ENCODE measurements at regions not wholly inside any gene's neighbourhood (a gene's known extent, or its start where the extent isn't known, plus 50 kb on each side); places are given as distances from the start of the nearest gene placed in this dataset.

DNA sequence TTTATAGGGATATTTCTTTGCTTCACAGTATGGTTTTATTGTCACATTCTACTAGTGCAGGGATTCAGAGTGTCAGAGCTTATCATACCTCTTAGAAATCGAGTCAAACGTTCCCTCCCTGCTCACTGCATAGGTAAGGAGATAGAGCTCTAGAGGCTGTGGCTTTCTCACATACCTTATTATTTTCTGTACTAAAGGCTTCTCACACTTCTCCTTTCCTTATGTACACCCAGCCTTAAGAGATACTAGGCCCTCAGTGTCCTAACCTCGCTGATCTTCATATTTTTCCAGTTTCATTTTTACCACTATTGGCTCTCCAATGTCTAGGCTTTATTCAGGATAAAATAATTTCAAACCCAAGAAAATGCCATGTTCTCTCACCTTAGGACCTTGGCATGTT lies 297.3 kb upstream of the RIOK2 start:
- Mint-ChIP-seq H3K9me3 (ENCODE audit: unreplicated experiment) (no peaks in the 10 kb centered on the region), H3K27me3 (ENCODE audit: unreplicated experiment) (peaks cover 39% of the 10 kb centered on the region), H3K36me3 (ENCODE audit: unreplicated experiment) (no peaks in the 10 kb centered on the region), H3K4me3 (ENCODE audit: unreplicated experiment) (no peak overlapping the region), H3K27ac (ENCODE audit: unreplicated experiment) (no peak overlapping the region), H3K4me1 (ENCODE audit: unreplicated experiment) (no peaks in the 10 kb centered on the region)
- TF ChIP-seq, protein P1, sequence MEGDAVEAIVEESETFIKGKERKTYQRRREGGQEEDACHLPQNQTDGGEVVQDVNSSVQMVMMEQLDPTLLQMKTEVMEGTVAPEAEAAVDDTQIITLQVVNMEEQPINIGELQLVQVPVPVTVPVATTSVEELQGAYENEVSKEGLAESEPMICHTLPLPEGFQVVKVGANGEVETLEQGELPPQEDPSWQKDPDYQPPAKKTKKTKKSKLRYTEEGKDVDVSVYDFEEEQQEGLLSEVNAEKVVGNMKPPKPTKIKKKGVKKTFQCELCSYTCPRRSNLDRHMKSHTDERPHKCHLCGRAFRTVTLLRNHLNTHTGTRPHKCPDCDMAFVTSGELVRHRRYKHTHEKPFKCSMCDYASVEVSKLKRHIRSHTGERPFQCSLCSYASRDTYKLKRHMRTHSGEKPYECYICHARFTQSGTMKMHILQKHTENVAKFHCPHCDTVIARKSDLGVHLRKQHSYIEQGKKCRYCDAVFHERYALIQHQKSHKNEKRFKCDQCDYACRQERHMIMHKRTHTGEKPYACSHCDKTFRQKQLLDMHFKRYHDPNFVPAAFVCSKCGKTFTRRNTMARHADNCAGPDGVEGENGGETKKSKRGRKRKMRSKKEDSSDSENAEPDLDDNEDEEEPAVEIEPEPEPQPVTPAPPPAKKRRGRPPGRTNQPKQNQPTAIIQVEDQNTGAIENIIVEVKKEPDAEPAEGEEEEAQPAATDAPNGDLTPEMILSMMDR (IDR thresholded peaks at IDR 0.05) = no peak
- no peak for DNase-seq (ENCODE audit: extremely low spot score, unreplicated experiment)

DNA sequence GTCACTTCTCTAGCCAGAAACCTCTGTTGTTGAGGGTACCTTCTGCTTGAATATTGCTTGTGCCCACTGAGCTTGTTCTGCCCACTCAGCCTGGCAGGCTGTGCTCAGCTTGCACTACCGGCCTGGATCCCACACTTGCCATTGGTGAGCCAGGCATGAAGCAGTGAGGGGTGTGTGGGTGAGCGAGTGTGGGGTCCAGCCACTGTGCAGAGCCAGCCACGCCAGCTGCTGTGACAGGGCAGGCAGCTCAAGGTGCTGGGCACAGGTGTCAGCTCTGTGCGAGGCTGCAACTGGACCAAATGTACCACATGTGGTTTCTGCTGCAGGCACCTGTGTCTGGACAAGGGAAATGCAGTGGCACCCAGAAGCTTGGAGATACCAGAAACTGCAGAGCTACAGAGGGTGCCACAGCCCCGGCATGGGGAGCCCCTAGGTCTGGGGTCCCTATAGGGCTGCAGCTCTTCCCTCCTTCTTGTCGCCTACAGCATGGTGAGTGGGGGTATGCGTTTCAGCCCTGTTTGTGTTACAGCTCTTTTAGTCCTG lies 305.1 kb upstream of the RIOK2 start:
- no peaks in the 10 kb centered on the region for H3K4me1 Mint-ChIP-seq (ENCODE audit: unreplicated experiment)
- H3K27ac Mint-ChIP-seq (ENCODE audit: unreplicated experiment) = no peak overlapping the region
- no peaks in the 10 kb centered on the region for H3K36me3 Mint-ChIP-seq (ENCODE audit: unreplicated experiment)
- no peak for DNase-seq (ENCODE audit: extremely low spot score, unreplicated experiment)
- TF ChIP-seq, protein P1 (IDR thresholded peaks at IDR 0.05) = no peak
- no peak overlapping the region for H3K4me3 Mint-ChIP-seq (ENCODE audit: unreplicated experiment)
- peaks cover 40% of the 10 kb centered on the region for H3K27me3 Mint-ChIP-seq (ENCODE audit: unreplicated experiment)
- no peaks in the 10 kb centered on the region for H3K9me3 Mint-ChIP-seq (ENCODE audit: unreplicated experiment)

DNA sequence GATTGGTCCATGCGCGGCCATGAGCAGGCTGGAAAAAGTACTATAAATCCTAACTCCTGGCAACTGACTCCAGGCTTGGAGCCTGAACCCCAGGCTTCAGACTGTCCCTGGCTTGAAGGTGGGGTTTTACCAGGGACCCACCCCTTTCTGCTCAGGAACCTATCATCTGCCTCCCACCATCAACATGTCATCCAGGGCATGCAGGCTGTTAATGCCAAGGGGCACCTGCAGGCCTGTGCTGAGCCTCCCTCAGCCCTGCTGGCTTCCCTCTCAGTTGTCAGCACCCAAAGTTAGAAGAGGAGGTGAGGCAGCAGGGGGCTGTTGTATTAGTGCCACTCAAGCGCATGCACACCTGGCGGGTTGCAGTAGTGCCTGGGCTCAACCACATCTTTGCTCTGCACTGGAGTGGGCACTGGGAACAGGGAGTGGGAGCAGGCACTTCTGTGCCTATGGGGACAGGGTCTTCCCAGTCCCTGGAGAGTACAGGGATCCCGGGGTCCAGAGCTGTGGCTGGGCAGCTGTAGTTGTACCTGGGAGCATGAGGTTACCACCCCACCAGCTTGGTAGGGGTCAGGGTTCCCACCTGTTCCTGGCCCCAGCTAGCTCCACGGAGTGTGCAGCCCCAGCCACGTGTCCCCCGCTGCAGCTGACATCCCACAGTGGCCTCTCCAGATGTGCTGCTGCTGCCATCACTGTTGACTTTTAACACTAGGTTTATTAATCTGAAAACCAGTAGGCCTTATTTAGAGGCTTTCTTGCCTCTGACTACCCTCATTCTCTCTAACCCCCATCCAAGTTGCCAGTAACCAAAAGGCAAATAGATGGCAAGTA lies 306.2 kb upstream of the RIOK2 start:
- peaks cover 40% of the 10 kb centered on the region for H3K27me3 Mint-ChIP-seq (ENCODE audit: unreplicated experiment)
- TF ChIP-seq, protein P1 (IDR thresholded peaks at IDR 0.05) = no peak
- no peaks in the 10 kb centered on the region for H3K36me3 Mint-ChIP-seq (ENCODE audit: unreplicated experiment)
- no peaks in the 10 kb centered on the region for H3K9me3 Mint-ChIP-seq (ENCODE audit: unreplicated experiment)
- no peaks in the 10 kb centered on the region for H3K4me1 Mint-ChIP-seq (ENCODE audit: unreplicated experiment)
- no peak overlapping the region for H3K27ac Mint-ChIP-seq (ENCODE audit: unreplicated experiment)
- no peak for DNase-seq (ENCODE audit: extremely low spot score, unreplicated experiment)
- no peak overlapping the region for H3K4me3 Mint-ChIP-seq (ENCODE audit: unreplicated experiment)

DNA sequence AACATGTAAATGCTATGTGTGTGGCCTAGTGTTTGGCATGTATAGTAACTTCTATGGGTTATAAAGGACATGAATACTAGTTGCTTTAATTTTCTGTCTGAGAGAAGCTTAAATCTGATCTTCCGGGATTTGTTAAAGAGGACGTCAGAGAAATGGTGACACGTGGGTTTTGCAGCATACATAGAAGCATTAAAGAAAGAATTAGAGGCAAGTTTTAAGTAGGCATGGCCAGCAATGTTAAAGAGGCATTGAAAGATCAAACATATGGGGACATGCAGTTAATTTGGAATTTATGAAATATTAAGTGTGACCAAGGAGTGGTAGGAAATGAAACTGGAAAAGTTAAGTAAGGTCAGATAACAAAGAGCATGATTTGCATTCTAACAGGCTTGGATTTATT lies 311.4 kb upstream of the RIOK2 start:
- no peak overlapping the region for H3K27ac Mint-ChIP-seq (ENCODE audit: unreplicated experiment)
- DNase-seq (ENCODE audit: extremely low spot score, unreplicated experiment) = no peak
- no peak overlapping the region for H3K4me3 Mint-ChIP-seq (ENCODE audit: unreplicated experiment)
- peaks cover 51% of the 10 kb centered on the region for H3K27me3 Mint-ChIP-seq (ENCODE audit: unreplicated experiment)
- TF ChIP-seq, protein P1 (IDR thresholded peaks at IDR 0.05) = no peak
- H3K4me1 Mint-ChIP-seq (ENCODE audit: unreplicated experiment) = no peaks in the 10 kb centered on the region
- H3K36me3 Mint-ChIP-seq (ENCODE audit: unreplicated experiment) = no peaks in the 10 kb centered on the region
- H3K9me3 Mint-ChIP-seq (ENCODE audit: unreplicated experiment) = no peaks in the 10 kb centered on the region

DNA sequence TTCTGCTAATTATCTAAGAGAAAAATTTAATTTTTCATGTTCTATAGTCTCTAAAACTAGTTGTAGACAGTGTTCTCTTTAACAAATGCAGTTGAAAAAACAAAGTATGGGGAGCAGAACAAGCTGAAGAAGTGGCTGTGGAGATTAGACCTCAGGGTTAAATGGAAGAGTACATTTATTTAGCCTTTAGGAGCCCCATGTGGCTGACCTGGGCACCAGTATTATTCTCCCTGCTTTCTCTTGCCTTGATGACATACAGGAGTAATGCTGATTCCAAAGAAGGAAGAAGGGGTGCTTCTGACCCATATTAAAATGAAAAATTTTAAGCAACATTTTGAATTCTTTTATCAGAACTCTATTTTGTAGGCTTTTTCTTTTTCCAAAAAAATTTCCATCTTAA lies 312.3 kb upstream of the RIOK2 start:
- TF ChIP-seq, protein P1 (IDR thresholded peaks at IDR 0.05) = no peak
- Mint-ChIP-seq H3K36me3 (ENCODE audit: unreplicated experiment) (no peaks in the 10 kb centered on the region), H3K4me1 (ENCODE audit: unreplicated experiment) (no peaks in the 10 kb centered on the region), H3K9me3 (ENCODE audit: unreplicated experiment) (no peaks in the 10 kb centered on the region), H3K4me3 (ENCODE audit: unreplicated experiment) (no peak overlapping the region), H3K27me3 (ENCODE audit: unreplicated experiment) (peaks cover 51% of the 10 kb centered on the region), H3K27ac (ENCODE audit: unreplicated experiment) (no peak overlapping the region)
- DNase-seq (ENCODE audit: extremely low spot score, unreplicated experiment) = no peak

Measured in osteocyte (in vitro differentiated cells).